Common myeloid progenitor, CD34-positive (primary cell): ENCODE measurements at regions not wholly inside any gene's neighbourhood (a gene's known extent, or its start where the extent isn't known, plus 50 kb on each side); places are given as distances from the start of the nearest gene placed in this dataset.
"Not testable (repeated sequence)": the region's sequence is repeated elsewhere in the genome, so short reads cannot be mapped to it uniquely, and the experiment has no call there.

ENCODE experiments used
- CTCF ChIA-PET: fragments of 350-600 bp; sonication (Branson Sonifier 250); formaldehyde crosslinking; loops from one replicate; lab custom pipeline; 2021; ENCODE audit warnings: antibody characterized with exemption; lab: Charles Lee
- POLR2A ChIA-PET: fragments of 350-600 bp; sonication (Branson Sonifier 250); formaldehyde crosslinking; loops from one replicate; lab custom pipeline; 2021; ENCODE audit warnings: antibody characterized with exemption; lab: Charles Lee
- DNase-seq, 3 donors: peaks; one replicate each; pipeline versions ENCODE4 v3.0.0 to v3.0.0-alpha.2; 2013
- H3K27ac ChIP-seq, 2 experiments: 1 replicate in 1 of 2; 2 replicates in 1 of 2; pipeline ENCODE4 v1.7.0; 2013; ENCODE audit warnings: inconsistent platforms in 2 of 2, low read length in 2 of 2, mild to moderate bottlenecking in 2 of 2, low read depth in 1 of 2, moderate library complexity in 1 of 2; ENCODE audit not compliant: severe bottlenecking in 2 of 2, insufficient read depth in 1 of 2, poor library complexity in 1 of 2
- H3K27me3 ChIP-seq, 5 experiments: replicated peaks in 2 of 5; 1 replicate in 3 of 5; 2 replicates in 2 of 5; pipeline versions ENCODE4 v1.6.1 to v1.7.0; 2013; ENCODE audit warnings: low read length in 4 of 5, mild to moderate bottlenecking in 2 of 5, moderate library complexity in 2 of 5, inconsistent platforms in 1 of 5; ENCODE audit not compliant: insufficient read depth in 5 of 5, control insufficient read depth in 4 of 5
- H3K36me3 ChIP-seq, 4 experiments: 1 replicate in 2 of 4; 2 replicates in 2 of 4; pipeline versions ENCODE4 v1.6.1 to v1.7.0; 2013; ENCODE audit warnings: low read length in 3 of 4, control low read depth in 1 of 4, mild to moderate bottlenecking in 1 of 4; ENCODE audit not compliant: control insufficient read depth in 4 of 4, insufficient read depth in 4 of 4
- H3K4me1 ChIP-seq, 4 experiments: 1 replicate in 3 of 4; 2 replicates in 1 of 4; pipeline versions ENCODE4 v1.6.1 to v1.7.1; 2013; ENCODE audit warnings: low read length in 3 of 4, mild to moderate bottlenecking in 3 of 4, control low read depth in 1 of 4, inconsistent platforms in 1 of 4, moderate library complexity in 1 of 4; ENCODE audit not compliant: control insufficient read depth in 4 of 4, insufficient read depth in 4 of 4; ENCODE audit errors: control extremely low read depth in 1 of 4
- H3K4me3 ChIP-seq, 7 experiments: 1 replicate in 4 of 7; 2 replicates in 3 of 7; pipeline versions ENCODE4 v1.5.1 to v1.7.0; 2013; ENCODE audit warnings: mild to moderate bottlenecking in 7 of 7, low read length in 6 of 7, moderate library complexity in 6 of 7, inconsistent platforms in 2 of 7, low read depth in 2 of 7, control low read depth in 1 of 7; ENCODE audit not compliant: insufficient read depth in 4 of 7, control insufficient read depth in 1 of 7; ENCODE audit errors: extremely low read depth in 1 of 7
- H3K9me3 ChIP-seq, 5 experiments: 1 replicate in 4 of 5; 2 replicates in 1 of 5; pipeline versions ENCODE4 v1.6.1 to v1.7.1; 2013; ENCODE audit warnings: low read length in 4 of 5, mild to moderate bottlenecking in 2 of 5, inconsistent platforms in 1 of 5, low read depth in 1 of 5, moderate library complexity in 1 of 5; ENCODE audit not compliant: control insufficient read depth in 4 of 5, insufficient read depth in 2 of 5; ENCODE audit errors: control extremely low read depth in 1 of 5
- WGBS: methylation state at CpG from one replicate; pipeline ENCODE4 v1.1.5; 2013; ENCODE audit not compliant: insufficient coverage; 5-methylcytosine and 5-hydroxymethylcytosine counted together

- ChIA-PET CTCF (no interaction called here), POLR2A (no interaction called here)
- H3K27ac ChIP-seq = no peak overlapping the region
- DNase-seq = no peak
- peaks cover 0 to 3% (median 1%) of the 10 kb centered on the region in 4 experiments for H3K4me1 ChIP-seq
- H3K4me3 ChIP-seq = no peak overlapping the region
- peaks cover 0 to 7% (median 4%) of the 10 kb centered on the region in 5 experiments for H3K27me3 ChIP-seq
- no peaks in the 10 kb centered on the region for H3K36me3 ChIP-seq
- H3K9me3 ChIP-seq = peaks cover 0 to 2% (median 0%) of the 10 kb centered on the region in 5 experiments
- 100% methylated on average over 1 of the region's 2 CpGs for WGBS
Observed at GRCh38 chr6:15739353-15739752, 76.5 kb upstream of the DTNBP1 start.

GRCh38 chr6:15738195-15738594 is 75.4 kb upstream of the DTNBP1 start:
- Histone ChIP-seq H3K4me1 (peaks cover 0 to 12% (median 4%) of the 10 kb centered on the region in 4 experiments), H3K27me3 (peaks cover 0 to 11% (median 8%) of the 10 kb centered on the region in 5 experiments)
- CTCF ChIA-PET, POLR2A ChIA-PET, DNase-seq, H3K9me3 ChIP-seq, H3K36me3 ChIP-seq, H3K4me3 ChIP-seq, H3K27ac ChIP-seq: not testable (repeated sequence)
- 65% methylated on average over 3 of the region's 8 CpGs for WGBS

- H3K9me3 ChIP-seq = no peaks in the 10 kb centered on the region
- ChIA-PET POLR2A (no interaction called here), CTCF (no interaction called here)
- no peak overlapping the region for H3K27ac ChIP-seq
- H3K36me3 ChIP-seq = no peaks in the 10 kb centered on the region
- no peak for DNase-seq
- 90% methylated on average over 2 of the region's 3 CpGs for WGBS
- peaks cover 0 to 12% (median 4%) of the 10 kb centered on the region in 4 experiments for H3K4me1 ChIP-seq
- H3K27me3 ChIP-seq = peaks cover 0 to 20% (median 11%) of the 10 kb centered on the region in 5 experiments
- H3K4me3 ChIP-seq = no peak overlapping the region
Observed at GRCh38 chr6:15736297-15736696, 73.5 kb upstream of the DTNBP1 start.

GRCh38 chr6:15735567-15736265 is 72.9 kb upstream of the DTNBP1 start:
- Histone ChIP-seq H3K27ac (no peak overlapping the region), H3K9me3 (no peaks in the 10 kb centered on the region), H3K4me3 (no peak overlapping the region), H3K4me1 (peaks cover 0 to 12% (median 4%) of the 10 kb centered on the region in 4 experiments), H3K36me3 (no peaks in the 10 kb centered on the region), H3K27me3 (peaks cover 0 to 20% (median 14%) of the 10 kb centered on the region in 5 experiments)
- POLR2A ChIA-PET = no interaction called here
- no peak for DNase-seq
- WGBS = 100% methylated on average over 1 of the region's 5 CpGs
- CTCF ChIA-PET = no interaction called here

- DNase-seq = peak; percentile 33 to 57 (median 45)
- Histone ChIP-seq H3K36me3 (no peaks in the 10 kb centered on the region), H3K9me3 (no peaks in the 10 kb centered on the region), H3K27ac (no peak overlapping the region), H3K27me3 (peaks cover 0 to 22% (median 14%) of the 10 kb centered on the region in 5 experiments), H3K4me3 (no peak overlapping the region), H3K4me1 (peaks cover 0 to 12% (median 4%) of the 10 kb centered on the region in 4 experiments)
- 95% methylated on average over 8 of the region's 13 CpGs for WGBS
- ChIA-PET CTCF (no interaction called here), POLR2A (no interaction called here)
Observed at GRCh38 chr6:15734118-15734897, 71.5 kb upstream of the DTNBP1 start.

GRCh38 chr6:15730922-15731321 is 68.1 kb upstream of the DTNBP1 start:
- Histone ChIP-seq H3K4me1 (peaks cover 0 to 12% (median 4%) of the 10 kb centered on the region in 4 experiments), H3K27me3 (peaks cover 0 to 22% (median 12%) of the 10 kb centered on the region in 5 experiments), H3K36me3 (no peaks in the 10 kb centered on the region), H3K27ac (no peak overlapping the region), H3K9me3 (no peaks in the 10 kb centered on the region), H3K4me3 (no peak overlapping the region)
- ChIA-PET POLR2A (no interaction called here), CTCF (interaction anchor here (1.4 kb wide), 1 partner anchor 38 kb away, joined by 4 read pairs; no protein-coding TSS in a partner anchor)
- DNase-seq = no peak
- no CpG with 5 or more reads among the region's 4 CpGs for WGBS

GRCh38 chr6:15730442-15730841 is 67.6 kb upstream of the DTNBP1 start:
- Histone ChIP-seq H3K36me3 (no peaks in the 10 kb centered on the region), H3K27me3 (peaks cover 0 to 19% (median 11%) of the 10 kb centered on the region in 5 experiments), H3K27ac (no peak overlapping the region), H3K9me3 (no peaks in the 10 kb centered on the region), H3K4me3 (no peak overlapping the region), H3K4me1 (peaks cover 0 to 12% (median 4%) of the 10 kb centered on the region in 4 experiments)
- POLR2A ChIA-PET = no interaction called here
- CTCF ChIA-PET = interaction anchor here (1.4 kb wide), 1 partner anchor 38 kb away, joined by 4 read pairs; no protein-coding TSS in a partner anchor
- DNase-seq = no peak
- WGBS = 97% methylated on average over 4 of the region's 6 CpGs
